SU-DHL-6 (cell line): ENCODE measurements at regions not wholly inside any gene's neighbourhood (a gene's known extent, or its start where the extent isn't known, plus 50 kb on each side); places are given as distances from the start of the nearest gene placed in this dataset.

Experiments used
- EZH2phosphoT487 ChIP-seq: fragments of 200-600 bp; sonication (generic), shearing (Covaris generic); conservative IDR thresholded peaks from 2 replicates; pipeline ENCODE4 v1.6.1; 2018; ENCODE audit warnings: mild to moderate bottlenecking, antibody characterized with exemption, low read length, moderate library complexity, mixed read lengths
- TF ChIP-seq, protein P1 (sequence below): fragments of 200-600 bp; sonication (generic); IDR thresholded peaks from one replicate; pipeline ENCODE4 v1.5.1; 2017; ENCODE audit warnings: antibody characterized with exemption, mild to moderate bottlenecking, low read length, moderate library complexity; ENCODE audit not compliant: insufficient read depth, poor library complexity, severe bottlenecking

DNA sequence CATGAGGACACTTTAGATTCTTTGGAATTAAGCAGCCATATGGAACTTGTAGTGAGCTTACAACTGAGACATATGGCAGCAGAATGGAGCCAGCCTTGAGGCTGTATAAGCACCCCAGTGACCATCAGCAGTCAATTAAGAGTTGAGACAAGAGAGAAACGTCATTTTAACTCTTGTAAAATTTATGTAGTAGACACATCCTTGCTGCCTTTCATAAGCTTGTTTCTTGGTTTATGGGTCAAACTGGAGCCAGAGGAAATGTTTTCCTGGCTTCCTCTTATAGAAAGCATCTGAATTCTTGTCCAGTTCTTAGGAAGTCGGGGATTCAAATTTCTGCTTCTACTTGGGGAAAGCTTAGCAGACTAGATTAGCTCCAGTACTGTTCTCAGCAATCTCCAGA is 745.1 kb upstream of the MARCKS start:
- TF ChIP-seq, protein P1, sequence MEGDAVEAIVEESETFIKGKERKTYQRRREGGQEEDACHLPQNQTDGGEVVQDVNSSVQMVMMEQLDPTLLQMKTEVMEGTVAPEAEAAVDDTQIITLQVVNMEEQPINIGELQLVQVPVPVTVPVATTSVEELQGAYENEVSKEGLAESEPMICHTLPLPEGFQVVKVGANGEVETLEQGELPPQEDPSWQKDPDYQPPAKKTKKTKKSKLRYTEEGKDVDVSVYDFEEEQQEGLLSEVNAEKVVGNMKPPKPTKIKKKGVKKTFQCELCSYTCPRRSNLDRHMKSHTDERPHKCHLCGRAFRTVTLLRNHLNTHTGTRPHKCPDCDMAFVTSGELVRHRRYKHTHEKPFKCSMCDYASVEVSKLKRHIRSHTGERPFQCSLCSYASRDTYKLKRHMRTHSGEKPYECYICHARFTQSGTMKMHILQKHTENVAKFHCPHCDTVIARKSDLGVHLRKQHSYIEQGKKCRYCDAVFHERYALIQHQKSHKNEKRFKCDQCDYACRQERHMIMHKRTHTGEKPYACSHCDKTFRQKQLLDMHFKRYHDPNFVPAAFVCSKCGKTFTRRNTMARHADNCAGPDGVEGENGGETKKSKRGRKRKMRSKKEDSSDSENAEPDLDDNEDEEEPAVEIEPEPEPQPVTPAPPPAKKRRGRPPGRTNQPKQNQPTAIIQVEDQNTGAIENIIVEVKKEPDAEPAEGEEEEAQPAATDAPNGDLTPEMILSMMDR, result no peak
- no peak for TF ChIP-seq EZH2phosphoT487
